AG09319 (cell line): ENCODE measurements at regions not wholly inside any gene's neighbourhood (a gene's known extent, or its start where the extent isn't known, plus 50 kb on each side); places are given as distances from the start of the nearest gene placed in this dataset.

Source experiments
- DNase-seq: peaks from one replicate; pipeline ENCODE4 v3.0.0-alpha.2; 2010; ENCODE audit warnings: low read depth; ENCODE audit errors: extremely low read depth
- CTCF ChIP-seq: IDR thresholded peaks from 2 replicates; pipeline ENCODE4 v1.5.1; 2011; ENCODE audit warnings: low read depth, mild to moderate bottlenecking, inconsistent platforms, low read length, moderate library complexity

GRCh38 chr2:8049851-8050571 lies 631.8 kb upstream of the ID2 start:
- no peak for TF ChIP-seq CTCF
- no peak for DNase-seq

DNA sequence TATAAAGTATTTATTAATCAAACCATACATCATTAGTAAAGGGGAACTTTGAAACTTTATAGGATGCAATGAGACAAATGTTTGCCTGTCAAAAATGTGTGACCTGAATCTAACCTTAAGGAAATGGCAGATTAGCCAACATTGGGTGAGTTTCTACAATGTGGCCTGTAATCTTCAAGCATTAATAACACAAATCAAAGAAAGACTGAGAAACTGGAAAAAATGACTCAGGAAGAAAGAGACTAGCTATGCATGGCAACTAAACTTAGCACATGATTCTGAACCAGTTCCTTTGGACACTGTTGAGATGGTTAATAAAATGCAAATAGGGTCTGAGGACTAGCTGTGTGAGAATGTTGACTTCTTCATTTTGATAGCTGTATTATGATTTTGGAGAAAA lies 628.6 kb upstream of the ID2 start:
- TF ChIP-seq CTCF: no peak
- DNase-seq: no peak

DNA sequence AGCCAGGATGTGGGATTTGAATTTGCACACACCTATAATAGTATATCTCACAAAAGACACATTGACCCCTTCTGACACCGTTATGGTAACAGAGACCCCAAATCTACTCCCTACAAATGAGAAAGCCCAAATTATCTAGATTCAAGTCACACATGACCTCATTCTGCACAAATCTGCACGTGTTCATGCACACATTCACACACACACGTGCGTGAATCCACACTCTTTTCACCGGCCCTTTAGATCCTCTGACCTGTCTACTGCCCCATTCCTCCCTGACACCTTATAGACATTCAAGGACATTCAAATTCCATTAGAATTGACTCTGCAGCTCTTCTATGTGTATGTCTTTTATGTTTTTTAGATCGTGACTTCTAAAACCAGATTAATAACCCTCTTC lies 627.8 kb upstream of the ID2 start:
- no peak for TF ChIP-seq CTCF
- DNase-seq: no peak

- no peak for DNase-seq
- TF ChIP-seq CTCF: no peak
Observed at GRCh38 chr2:8058652-8059051, 623.2 kb upstream of the ID2 start.

DNA sequence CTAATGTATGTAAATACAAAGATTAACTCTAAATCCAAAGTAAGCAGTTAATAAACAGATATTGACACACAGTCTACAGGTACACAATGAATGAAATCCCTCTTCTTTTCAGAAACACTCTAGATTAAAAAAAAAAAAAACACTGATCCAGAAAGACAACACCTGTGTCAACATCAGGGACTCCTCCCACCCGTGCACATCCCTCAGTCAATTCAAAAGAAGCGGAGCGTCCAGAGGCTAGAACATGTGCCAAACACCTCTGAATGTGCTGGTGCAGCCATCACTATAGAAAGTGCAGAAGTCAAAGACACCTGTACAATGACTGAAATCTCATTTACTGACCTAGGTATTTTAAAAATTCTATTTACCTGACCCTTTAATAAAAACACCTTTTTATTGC lies 622.6 kb upstream of the ID2 start:
- TF ChIP-seq CTCF: no peak
- no peak for DNase-seq

DNA sequence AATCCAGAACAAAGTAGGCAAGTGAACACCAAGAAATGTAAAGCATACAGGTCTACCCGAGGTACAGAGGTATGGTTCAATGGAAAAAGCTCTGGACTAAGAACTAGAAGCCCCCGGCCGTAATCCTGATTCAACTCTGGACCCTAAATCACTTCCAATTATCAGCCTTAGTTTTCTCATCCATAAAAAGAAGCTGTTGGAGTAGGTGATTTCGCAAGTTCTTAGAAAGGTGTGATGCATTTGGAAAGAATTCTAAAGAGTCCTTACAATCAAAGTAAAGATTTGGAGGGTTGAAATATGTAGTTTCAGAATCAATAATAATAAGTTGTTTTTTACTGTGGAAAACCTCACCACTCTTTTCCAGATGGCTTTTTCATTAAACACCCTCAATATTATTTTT lies 622.1 kb upstream of the ID2 start:
- no peak for TF ChIP-seq CTCF
- no peak for DNase-seq

- no peak for DNase-seq
- no peak for TF ChIP-seq CTCF
Observed at GRCh38 chr2:8061219-8061618, 620.6 kb upstream of the ID2 start.
